ENCODE measurements at regions not wholly inside any gene's neighbourhood (a gene's known extent, or its start where the extent isn't known, plus 50 kb on each side); places are given as distances from the start of the nearest gene placed in this dataset.

GRCh38 chr7:145582742-145583303 lies 533.8 kb upstream of the CNTNAP2 start:
- DNase-seq, result no peak
- intact Hi-C loops (cut with DNase I), result no loop called here
- no peaks in the 10 kb centered on the region for H3K9me3 ChIP-seq
- no peak overlapping the region for H3K27ac ChIP-seq
- TF ChIP-seq POLR2A (IDR thresholded peaks at IDR 0.05) (no peak), CTCF (IDR thresholded peaks at IDR 0.05) (no peak)
- no peak overlapping the region for H3K4me3 ChIP-seq
- no peaks in the 10 kb centered on the region for H3K4me1 ChIP-seq
- H3K27me3 ChIP-seq, result no peaks in the 10 kb centered on the region
- no peaks in the 10 kb centered on the region for H3K36me3 ChIP-seq
- WGBS, 2 donors, result 75 to 84% methylated on average over 17 of the region's 17 CpGs

GRCh38 chr7:145557805-145558204 lies 558.8 kb upstream of the CNTNAP2 start:
- WGBS, 2 donors, result 43 to 62% methylated on average over 1 to 2 of the region's 3 CpGs
- H3K27ac ChIP-seq, result no peak overlapping the region

GRCh38 chr7:145543242-145543641 lies 573.4 kb upstream of the CNTNAP2 start:
- H3K4me3 ChIP-seq, result no peak overlapping the region
- no peaks in the 10 kb centered on the region for H3K27me3 ChIP-seq
- H3K36me3 ChIP-seq, result no peaks in the 10 kb centered on the region
- intact Hi-C loops (cut with DNase I), result no loop called here
- no peaks in the 10 kb centered on the region for H3K4me1 ChIP-seq
- 52 to 56% methylated on average over 2 of the region's 2 CpGs for WGBS, 2 donors
- TF ChIP-seq CTCF (IDR thresholded peaks at IDR 0.05), result no peak
- TF ChIP-seq POLR2A (IDR thresholded peaks at IDR 0.05), result no peak
- no peak overlapping the region for H3K27ac ChIP-seq
- H3K9me3 ChIP-seq, result no peaks in the 10 kb centered on the region
- DNase-seq, result no peak

More at GRCh38 chr7:145557805-145558204, 558.8 kb upstream of the CNTNAP2 start:
- Histone ChIP-seq H3K27me3 (no peaks in the 10 kb centered on the region), H3K4me3 (no peak overlapping the region), H3K9me3 (peaks cover 0 to 3% (median 0%) of the 10 kb centered on the region in 3 donors), H3K4me1 (no peaks in the 10 kb centered on the region), H3K36me3 (no peaks in the 10 kb centered on the region)
- TF ChIP-seq POLR2A (IDR thresholded peaks at IDR 0.05), result no peak
- no peak for TF ChIP-seq CTCF (IDR thresholded peaks at IDR 0.05)
- intact Hi-C loops (cut with DNase I), result no loop called here
- DNase-seq, result no peak

GRCh38 chr7:145539910-145540309 lies 576.7 kb upstream of the CNTNAP2 start:
- 16 to 43% methylated on average over 2 of the region's 2 CpGs for WGBS, 2 donors
- Histone ChIP-seq H3K36me3 (no peaks in the 10 kb centered on the region), H3K27ac (no peak overlapping the region), H3K27me3 (no peaks in the 10 kb centered on the region), H3K9me3 (no peaks in the 10 kb centered on the region), H3K4me3 (no peak overlapping the region), H3K4me1 (no peaks in the 10 kb centered on the region)
- intact Hi-C loops (cut with DNase I), result no loop called here
- DNase-seq, result no peak
- TF ChIP-seq CTCF (IDR thresholded peaks at IDR 0.05), result no peak
- no peak for TF ChIP-seq POLR2A (IDR thresholded peaks at IDR 0.05)

- TF ChIP-seq POLR2A (IDR thresholded peaks at IDR 0.05) (no peak), CTCF (IDR thresholded peaks at IDR 0.05) (no peak)
- H3K27ac ChIP-seq, result no peak overlapping the region
- no peaks in the 10 kb centered on the region for H3K36me3 ChIP-seq
- H3K4me1 ChIP-seq, result no peaks in the 10 kb centered on the region
- intact Hi-C loops (cut with DNase I), result no loop called here
- WGBS, 2 donors, result 77 to 93% methylated on average over 1 of the region's 1 CpG
- H3K27me3 ChIP-seq, result no peaks in the 10 kb centered on the region
- no peaks in the 10 kb centered on the region for H3K9me3 ChIP-seq
- no peak overlapping the region for H3K4me3 ChIP-seq
- no peak for DNase-seq
These were observed 582.3 kb upstream of the CNTNAP2 start for GRCh38 chr7:145534301-145534700.

Data from esophagus squamous epithelium (tissue), 5 donors.